ENCODE measurements at regions not wholly inside any gene's neighbourhood (a gene's known extent, or its start where the extent isn't known, plus 50 kb on each side); places are given as distances from the start of the nearest gene placed in this dataset.

DNA sequence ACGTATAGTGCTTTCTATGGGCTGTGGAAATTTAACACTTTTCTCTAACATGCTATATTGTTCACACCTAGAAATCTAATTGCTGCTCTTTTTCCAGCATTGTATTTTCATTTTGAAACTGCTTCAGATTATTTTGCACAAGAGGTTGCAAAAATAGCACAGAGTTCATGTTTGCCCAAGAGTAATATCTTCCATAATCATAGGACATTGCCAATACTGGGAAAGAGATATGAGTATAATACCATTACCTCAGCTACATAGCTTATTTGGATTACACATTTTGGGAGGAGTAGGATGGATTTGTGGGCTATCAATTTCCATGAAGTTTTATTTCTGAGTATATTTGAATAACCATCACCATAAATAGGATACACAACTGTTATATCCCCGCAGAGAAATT, 717.1 kb downstream of the CDH9 start:
- H3K27me3 ChIP-seq (replicated peaks in 1 of 4; ENCODE audit: control extremely low read depth in 1 of 4, control insufficient read depth in 3 of 4, insufficient read depth in 4 of 4, low read length in 3 of 4), result no peaks in the 10 kb centered on the region
- H3K9me3 ChIP-seq (ENCODE audit: control extremely low read depth in 1 of 3, control insufficient read depth in 2 of 3, insufficient read depth in 1 of 3, low read length in 2 of 3), result peaks cover 0 to 18% (median 0%) of the 10 kb centered on the region in 3 donors
- DNase-seq (no peak), ATAC-seq (ENCODE audit: low read depth) (no peak)
- no peaks in the 10 kb centered on the region for H3K36me3 ChIP-seq (replicated peaks in 1 of 2; ENCODE audit: control extremely low read depth in 1 of 2, control insufficient read depth in 1 of 2, extremely low read depth in 1 of 2, insufficient read depth in 2 of 2, low read length in 1 of 2)
- ChIA-PET POLR2A (no interaction called here), CTCF (no interaction called here)
- Mint-ChIP-seq H3K27me3 (no peaks in the 10 kb centered on the region), H3K4me3 (no peak overlapping the region), H3K9me3 (ENCODE audit: insufficient read depth) (peaks cover 2% of the 10 kb centered on the region), H3K27ac (no peak overlapping the region), H3K4me1 (no peaks in the 10 kb centered on the region)
- no peaks in the 10 kb centered on the region for H4K20me1 ChIP-seq (ENCODE audit: control insufficient read depth, insufficient read depth, low read length, poor library complexity, severe bottlenecking)
- no peak overlapping the region for H3K9ac ChIP-seq (ENCODE audit: low read length)
- H3K4me1 ChIP-seq (ENCODE audit: control insufficient read depth in 2 of 2, insufficient read depth in 2 of 2, low read length in 2 of 2), result no peaks in the 10 kb centered on the region
- H3K4me3 ChIP-seq (ENCODE audit: control extremely low read depth in 1 of 5, extremely low read depth in 1 of 5, insufficient read depth in 1 of 5, low read depth in 2 of 5, low read length in 4 of 5), result no peak overlapping the region
- H3K4me2 ChIP-seq (replicated peaks; ENCODE audit: low read depth, low read length, poor library complexity, severe bottlenecking), result no peak overlapping the region
- H3K79me2 ChIP-seq (ENCODE audit: control insufficient read depth, insufficient read depth, low read length), result no peaks in the 10 kb centered on the region
- no CpG with 5 or more reads among the region's 2 CpGs for WGBS (ENCODE audit: insufficient coverage)
- no peak for TF ChIP-seq EZH2 (IDR thresholded peaks at IDR 0.05; ENCODE audit: borderline replicate concordance, insufficient read depth, low read depth, low read length, poor library complexity, severe bottlenecking)
- TF ChIP-seq, protein P1, sequence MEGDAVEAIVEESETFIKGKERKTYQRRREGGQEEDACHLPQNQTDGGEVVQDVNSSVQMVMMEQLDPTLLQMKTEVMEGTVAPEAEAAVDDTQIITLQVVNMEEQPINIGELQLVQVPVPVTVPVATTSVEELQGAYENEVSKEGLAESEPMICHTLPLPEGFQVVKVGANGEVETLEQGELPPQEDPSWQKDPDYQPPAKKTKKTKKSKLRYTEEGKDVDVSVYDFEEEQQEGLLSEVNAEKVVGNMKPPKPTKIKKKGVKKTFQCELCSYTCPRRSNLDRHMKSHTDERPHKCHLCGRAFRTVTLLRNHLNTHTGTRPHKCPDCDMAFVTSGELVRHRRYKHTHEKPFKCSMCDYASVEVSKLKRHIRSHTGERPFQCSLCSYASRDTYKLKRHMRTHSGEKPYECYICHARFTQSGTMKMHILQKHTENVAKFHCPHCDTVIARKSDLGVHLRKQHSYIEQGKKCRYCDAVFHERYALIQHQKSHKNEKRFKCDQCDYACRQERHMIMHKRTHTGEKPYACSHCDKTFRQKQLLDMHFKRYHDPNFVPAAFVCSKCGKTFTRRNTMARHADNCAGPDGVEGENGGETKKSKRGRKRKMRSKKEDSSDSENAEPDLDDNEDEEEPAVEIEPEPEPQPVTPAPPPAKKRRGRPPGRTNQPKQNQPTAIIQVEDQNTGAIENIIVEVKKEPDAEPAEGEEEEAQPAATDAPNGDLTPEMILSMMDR (IDR thresholded peaks at IDR 0.05), result no peak
- no peak overlapping the region for H3K27ac ChIP-seq (ENCODE audit: low read length in 2 of 2)
- intact Hi-C loops (cut with micrococcal nuclease), result no loop called here
- no peak overlapping the region for H2AFZ ChIP-seq (ENCODE audit: insufficient read depth, low read depth, low read length, poor library complexity, severe bottlenecking)

DNA sequence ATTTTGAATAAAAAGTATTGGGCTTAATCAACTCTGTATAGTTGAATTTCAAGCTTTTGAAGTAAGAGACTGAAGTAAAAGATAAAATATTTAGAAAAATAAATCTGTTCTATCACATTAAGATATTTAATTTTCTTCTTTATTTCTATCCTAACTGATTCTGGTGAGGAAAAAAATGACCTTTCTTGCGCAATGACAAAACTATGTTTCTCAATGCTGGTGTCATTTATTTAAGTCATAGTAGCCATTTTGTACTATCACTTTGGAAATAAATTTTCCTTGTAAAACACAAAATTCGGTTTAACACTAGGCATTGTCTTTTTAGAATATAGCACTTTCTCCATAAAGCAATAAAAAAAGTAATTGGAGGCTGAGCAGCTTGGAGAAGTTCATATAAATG, 728.0 kb downstream of the CDH9 start:
- intact Hi-C loops (cut with micrococcal nuclease), result no loop called here
- Mint-ChIP-seq H3K9me3 (ENCODE audit: insufficient read depth) (no peaks in the 10 kb centered on the region), H3K27ac (no peak overlapping the region), H3K4me3 (no peak overlapping the region), H3K4me1 (no peaks in the 10 kb centered on the region), H3K27me3 (no peaks in the 10 kb centered on the region)
- H4K20me1 ChIP-seq (ENCODE audit: control insufficient read depth, insufficient read depth, low read length, poor library complexity, severe bottlenecking), result no peaks in the 10 kb centered on the region
- no peak overlapping the region for H3K9ac ChIP-seq (ENCODE audit: low read length)
- H3K4me3 ChIP-seq (ENCODE audit: control extremely low read depth in 1 of 5, extremely low read depth in 1 of 5, insufficient read depth in 1 of 5, low read depth in 2 of 5, low read length in 4 of 5), result no peak overlapping the region
- no peaks in the 10 kb centered on the region for H3K36me3 ChIP-seq (replicated peaks in 1 of 2; ENCODE audit: control extremely low read depth in 1 of 2, control insufficient read depth in 1 of 2, extremely low read depth in 1 of 2, insufficient read depth in 2 of 2, low read length in 1 of 2)
- H2AFZ ChIP-seq (ENCODE audit: insufficient read depth, low read depth, low read length, poor library complexity, severe bottlenecking), result no peak overlapping the region
- POLR2A ChIA-PET, result no interaction called here
- H3K27ac ChIP-seq (ENCODE audit: low read length in 2 of 2), result no peak overlapping the region
- TF ChIP-seq, protein P1 (IDR thresholded peaks at IDR 0.05), result no peak
- no peak for TF ChIP-seq EZH2 (IDR thresholded peaks at IDR 0.05; ENCODE audit: borderline replicate concordance, insufficient read depth, low read depth, low read length, poor library complexity, severe bottlenecking)
- WGBS (ENCODE audit: insufficient coverage), result no CpG with 5 or more reads among the region's 2 CpGs
- no peaks in the 10 kb centered on the region for H3K79me2 ChIP-seq (ENCODE audit: control insufficient read depth, insufficient read depth, low read length)
- DNase-seq (no peak), ATAC-seq (ENCODE audit: low read depth) (no peak)
- H3K9me3 ChIP-seq (ENCODE audit: control extremely low read depth in 1 of 3, control insufficient read depth in 2 of 3, insufficient read depth in 1 of 3, low read length in 2 of 3), result no peaks in the 10 kb centered on the region
- no peaks in the 10 kb centered on the region for H3K27me3 ChIP-seq (replicated peaks in 1 of 4; ENCODE audit: control extremely low read depth in 1 of 4, control insufficient read depth in 3 of 4, insufficient read depth in 4 of 4, low read length in 3 of 4)
- no peaks in the 10 kb centered on the region for H3K4me1 ChIP-seq (ENCODE audit: control insufficient read depth in 2 of 2, insufficient read depth in 2 of 2, low read length in 2 of 2)
- no peak overlapping the region for H3K4me2 ChIP-seq (replicated peaks; ENCODE audit: low read depth, low read length, poor library complexity, severe bottlenecking)
- CTCF ChIA-PET, result no interaction called here

Measured in B cell (primary cell).